ENCODE measurements at regions not wholly inside any gene's neighbourhood (a gene's known extent, or its start where the extent isn't known, plus 50 kb on each side); places are given as distances from the start of the nearest gene placed in this dataset.

DNA sequence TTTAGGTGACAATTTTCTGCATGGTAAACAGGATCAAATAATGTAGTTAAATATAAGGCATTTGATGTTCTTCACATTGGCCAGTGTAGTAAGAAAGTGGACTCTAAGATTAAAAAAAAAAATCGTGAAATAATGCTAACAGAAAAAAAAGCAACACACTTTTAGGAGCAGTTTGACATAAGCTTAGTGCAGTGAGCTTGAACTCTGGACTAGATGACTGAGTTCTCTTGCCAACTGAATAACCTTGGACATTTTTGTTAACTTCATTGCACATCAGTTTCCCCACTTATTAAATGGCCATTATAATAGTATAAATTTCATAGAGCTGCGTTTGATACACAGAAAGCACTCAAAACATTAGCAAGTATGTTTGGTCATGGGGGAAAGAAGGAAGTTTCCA lies 649.3 kb upstream of the ADGRL4 start:
- H3K9ac ChIP-seq (ENCODE audit: low read length), result no peak overlapping the region
- H4K20me1 ChIP-seq (ENCODE audit: insufficient read depth, low read depth, low read length), result no peaks in the 10 kb centered on the region
- H3K27ac ChIP-seq (ENCODE audit: low read length), result no peak overlapping the region
- H3K4me1 ChIP-seq (ENCODE audit: low read length), result no peaks in the 10 kb centered on the region
- H3K9me3 ChIP-seq (ENCODE audit: low read length), result peaks cover 22% of the 10 kb centered on the region
- no peak overlapping the region for H2AFZ ChIP-seq (ENCODE audit: low read length)
- H3K4me3 ChIP-seq (ENCODE audit: low read length), result no peak overlapping the region
- no peak for DNase-seq
- no peaks in the 10 kb centered on the region for H3K79me2 ChIP-seq (ENCODE audit: low read length)
- no peaks in the 10 kb centered on the region for H3K9me2 ChIP-seq (replicated peaks; ENCODE audit: insufficient read depth, low read length)
- H3K4me2 ChIP-seq (ENCODE audit: low read depth, low read length, poor library complexity, severe bottlenecking), result no peak overlapping the region
- no peaks in the 10 kb centered on the region for H3K27me3 ChIP-seq (ENCODE audit: low read length)
- no peaks in the 10 kb centered on the region for H3K36me3 ChIP-seq (ENCODE audit: insufficient read depth, low read length)

- Histone ChIP-seq H3K9me3 (ENCODE audit: low read length) (peaks cover 14% of the 10 kb centered on the region), H3K36me3 (ENCODE audit: insufficient read depth, low read length) (no peaks in the 10 kb centered on the region), H3K4me1 (ENCODE audit: low read length) (no peaks in the 10 kb centered on the region), H3K9me2 (replicated peaks; ENCODE audit: insufficient read depth, low read length) (no peaks in the 10 kb centered on the region), H3K4me3 (ENCODE audit: low read length) (no peak overlapping the region), H3K4me2 (ENCODE audit: low read depth, low read length, poor library complexity, severe bottlenecking) (no peak overlapping the region), H4K20me1 (ENCODE audit: insufficient read depth, low read depth, low read length) (no peaks in the 10 kb centered on the region), H3K27me3 (ENCODE audit: low read length) (no peaks in the 10 kb centered on the region), H3K27ac (ENCODE audit: low read length) (no peak overlapping the region), H2AFZ (ENCODE audit: low read length) (no peak overlapping the region), H3K79me2 (ENCODE audit: low read length) (no peaks in the 10 kb centered on the region), H3K9ac (ENCODE audit: low read length) (no peak overlapping the region)
- DNase-seq, result no peak
These were observed 645.9 kb upstream of the ADGRL4 start for GRCh38 chr1:79652426-79652825.

DNA sequence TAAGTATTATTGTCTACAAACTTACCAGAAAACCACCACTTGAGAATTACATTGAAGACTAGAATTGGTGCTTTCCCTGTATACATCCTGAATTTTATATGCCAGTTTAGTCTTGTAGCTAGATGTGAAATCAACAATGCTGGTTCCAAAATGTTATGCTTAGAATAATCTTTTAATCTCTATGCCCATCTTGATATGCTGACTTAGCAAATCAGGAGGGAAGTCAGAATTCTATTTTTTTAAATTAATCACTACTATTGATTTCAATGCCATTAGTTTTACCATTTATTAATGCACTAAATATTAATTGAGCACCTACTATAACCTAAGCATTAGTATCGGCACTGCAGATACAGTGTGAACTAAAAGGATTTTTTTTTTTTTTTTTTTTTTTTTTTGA lies 641.6 kb upstream of the ADGRL4 start:
- H3K79me2 ChIP-seq (ENCODE audit: low read length), result no peaks in the 10 kb centered on the region
- no peak overlapping the region for H3K4me2 ChIP-seq (ENCODE audit: low read depth, low read length, poor library complexity, severe bottlenecking)
- peaks cover 8% of the 10 kb centered on the region for H3K9me3 ChIP-seq (ENCODE audit: low read length)
- H3K36me3 ChIP-seq (ENCODE audit: insufficient read depth, low read length), result no peaks in the 10 kb centered on the region
- DNase-seq, result no peak
- H3K27me3 ChIP-seq (ENCODE audit: low read length), result no peaks in the 10 kb centered on the region
- no peaks in the 10 kb centered on the region for H3K9me2 ChIP-seq (replicated peaks; ENCODE audit: insufficient read depth, low read length)
- no peaks in the 10 kb centered on the region for H3K4me1 ChIP-seq (ENCODE audit: low read length)
- no peaks in the 10 kb centered on the region for H4K20me1 ChIP-seq (ENCODE audit: insufficient read depth, low read depth, low read length)
- no peak overlapping the region for H3K9ac ChIP-seq (ENCODE audit: low read length)
- H3K27ac ChIP-seq (ENCODE audit: low read length), result no peak overlapping the region
- H3K4me3 ChIP-seq (ENCODE audit: low read length), result no peak overlapping the region
- H2AFZ ChIP-seq (ENCODE audit: low read length), result no peak overlapping the region

GRCh38 chr1:79646880-79647279 lies 640.4 kb upstream of the ADGRL4 start:
- no peak overlapping the region for H3K4me2 ChIP-seq (ENCODE audit: low read depth, low read length, poor library complexity, severe bottlenecking)
- no peak overlapping the region for H2AFZ ChIP-seq (ENCODE audit: low read length)
- no peaks in the 10 kb centered on the region for H4K20me1 ChIP-seq (ENCODE audit: insufficient read depth, low read depth, low read length)
- H3K27me3 ChIP-seq (ENCODE audit: low read length), result no peaks in the 10 kb centered on the region
- H3K79me2 ChIP-seq (ENCODE audit: low read length), result no peaks in the 10 kb centered on the region
- no peak overlapping the region for H3K9ac ChIP-seq (ENCODE audit: low read length)
- H3K4me1 ChIP-seq (ENCODE audit: low read length), result no peaks in the 10 kb centered on the region
- H3K27ac ChIP-seq (ENCODE audit: low read length), result no peak overlapping the region
- H3K9me3 ChIP-seq (ENCODE audit: low read length), result peaks cover 8% of the 10 kb centered on the region
- H3K4me3 ChIP-seq (ENCODE audit: low read length), result no peak overlapping the region
- no peaks in the 10 kb centered on the region for H3K36me3 ChIP-seq (ENCODE audit: insufficient read depth, low read length)
- no peaks in the 10 kb centered on the region for H3K9me2 ChIP-seq (replicated peaks; ENCODE audit: insufficient read depth, low read length)
- no peak for DNase-seq

- Histone ChIP-seq H3K9me3 (ENCODE audit: low read length) (peaks cover 18% of the 10 kb centered on the region), H3K79me2 (ENCODE audit: low read length) (no peaks in the 10 kb centered on the region), H4K20me1 (ENCODE audit: insufficient read depth, low read depth, low read length) (no peaks in the 10 kb centered on the region), H3K9ac (ENCODE audit: low read length) (no peak overlapping the region), H2AFZ (ENCODE audit: low read length) (no peak overlapping the region), H3K27ac (ENCODE audit: low read length) (no peak overlapping the region), H3K27me3 (ENCODE audit: low read length) (no peaks in the 10 kb centered on the region), H3K4me2 (ENCODE audit: low read depth, low read length, poor library complexity, severe bottlenecking) (no peak overlapping the region), H3K9me2 (replicated peaks; ENCODE audit: insufficient read depth, low read length) (no peaks in the 10 kb centered on the region), H3K36me3 (ENCODE audit: insufficient read depth, low read length) (no peaks in the 10 kb centered on the region), H3K4me3 (ENCODE audit: low read length) (no peak overlapping the region), H3K4me1 (ENCODE audit: low read length) (no peaks in the 10 kb centered on the region)
- no peak for DNase-seq
These were observed 631.9 kb upstream of the ADGRL4 start for GRCh38 chr1:79638382-79638781.

DNA sequence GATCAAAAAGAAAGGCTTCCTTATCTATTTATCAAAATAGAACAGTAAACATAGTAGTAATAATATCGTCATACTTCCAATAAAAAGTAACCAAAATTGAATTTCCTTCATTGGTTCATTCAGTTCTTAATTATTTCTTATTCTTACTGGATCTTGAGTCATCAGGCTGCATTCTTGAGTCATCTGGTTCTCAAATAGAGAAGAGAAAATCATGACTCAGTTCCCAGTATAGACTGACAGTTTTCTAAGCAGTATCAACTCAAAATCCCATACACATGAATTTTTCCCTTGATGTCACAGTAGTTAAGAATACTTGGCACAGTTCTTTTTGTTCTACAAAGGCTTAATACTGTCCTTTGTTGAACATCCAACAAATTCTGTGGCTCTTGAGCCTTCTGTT lies 626.9 kb upstream of the ADGRL4 start:
- DNase-seq, result no peak
- no peaks in the 10 kb centered on the region for H4K20me1 ChIP-seq (ENCODE audit: insufficient read depth, low read depth, low read length)

DNA sequence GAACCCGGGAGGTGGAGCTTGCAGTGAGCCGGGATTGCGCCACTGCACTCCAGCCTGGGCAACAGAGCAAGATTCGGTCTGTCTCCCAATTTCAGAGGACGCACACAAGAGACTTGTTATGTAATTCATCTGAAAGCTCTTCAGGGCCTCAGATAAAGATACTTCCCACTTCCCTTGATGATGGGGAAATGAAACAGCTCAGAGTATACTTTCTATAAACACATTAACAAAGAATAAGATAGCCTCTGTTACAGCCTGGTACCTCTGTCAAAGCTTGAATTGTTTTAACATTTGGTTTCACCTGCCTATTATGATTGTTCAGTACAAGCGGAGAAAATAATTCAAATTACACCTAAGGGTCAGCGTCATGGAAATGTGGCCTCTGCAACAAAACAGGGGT lies 622.9 kb upstream of the ADGRL4 start:
- Histone ChIP-seq H3K4me2 (ENCODE audit: low read depth, low read length, poor library complexity, severe bottlenecking) (no peak overlapping the region), H3K36me3 (ENCODE audit: insufficient read depth, low read length) (no peaks in the 10 kb centered on the region), H3K27ac (ENCODE audit: low read length) (no peak overlapping the region), H3K9me3 (ENCODE audit: low read length) (peaks cover 36% of the 10 kb centered on the region), H3K79me2 (ENCODE audit: low read length) (no peaks in the 10 kb centered on the region), H3K4me3 (ENCODE audit: low read length) (no peak overlapping the region), H3K9me2 (replicated peaks; ENCODE audit: insufficient read depth, low read length) (no peaks in the 10 kb centered on the region), H3K27me3 (ENCODE audit: low read length) (no peaks in the 10 kb centered on the region), H3K4me1 (ENCODE audit: low read length) (no peaks in the 10 kb centered on the region), H4K20me1 (ENCODE audit: insufficient read depth, low read depth, low read length) (no peaks in the 10 kb centered on the region), H3K9ac (ENCODE audit: low read length) (no peak overlapping the region), H2AFZ (ENCODE audit: low read length) (no peak overlapping the region)
- no peak for DNase-seq

More for the DNA sequence above, 626.9 kb upstream of the ADGRL4 start:
- H3K27me3 ChIP-seq (ENCODE audit: low read length), result no peaks in the 10 kb centered on the region
- no peak overlapping the region for H3K4me2 ChIP-seq (ENCODE audit: low read depth, low read length, poor library complexity, severe bottlenecking)
- H2AFZ ChIP-seq (ENCODE audit: low read length), result no peak overlapping the region
- no peaks in the 10 kb centered on the region for H3K9me2 ChIP-seq (replicated peaks; ENCODE audit: insufficient read depth, low read length)
- no peak overlapping the region for H3K27ac ChIP-seq (ENCODE audit: low read length)
- H3K9ac ChIP-seq (ENCODE audit: low read length), result no peak overlapping the region
- no peaks in the 10 kb centered on the region for H3K4me1 ChIP-seq (ENCODE audit: low read length)
- no peaks in the 10 kb centered on the region for H3K79me2 ChIP-seq (ENCODE audit: low read length)
- H3K36me3 ChIP-seq (ENCODE audit: insufficient read depth, low read length), result no peaks in the 10 kb centered on the region
- peaks cover 32% of the 10 kb centered on the region for H3K9me3 ChIP-seq (ENCODE audit: low read length)
- no peak overlapping the region for H3K4me3 ChIP-seq (ENCODE audit: low read length)

- peaks cover 24% of the 10 kb centered on the region for H3K9me3 ChIP-seq (ENCODE audit: low read length)
- no peaks in the 10 kb centered on the region for H3K9me2 ChIP-seq (replicated peaks; ENCODE audit: insufficient read depth, low read length)
- H3K27ac ChIP-seq (ENCODE audit: low read length), result no peak overlapping the region
- no peaks in the 10 kb centered on the region for H3K4me1 ChIP-seq (ENCODE audit: low read length)
- H4K20me1 ChIP-seq (ENCODE audit: insufficient read depth, low read depth, low read length), result no peaks in the 10 kb centered on the region
- H3K27me3 ChIP-seq (ENCODE audit: low read length), result no peaks in the 10 kb centered on the region
- no peak overlapping the region for H3K9ac ChIP-seq (ENCODE audit: low read length)
- H3K36me3 ChIP-seq (ENCODE audit: insufficient read depth, low read length), result no peaks in the 10 kb centered on the region
- no peak overlapping the region for H3K4me3 ChIP-seq (ENCODE audit: low read length)
- H2AFZ ChIP-seq (ENCODE audit: low read length), result no peak overlapping the region
- DNase-seq, result no peak
- H3K79me2 ChIP-seq (ENCODE audit: low read length), result no peaks in the 10 kb centered on the region
- no peak overlapping the region for H3K4me2 ChIP-seq (ENCODE audit: low read depth, low read length, poor library complexity, severe bottlenecking)
These were observed 611.2 kb upstream of the ADGRL4 start for GRCh38 chr1:79617777-79618176.

GRCh38 chr1:79614762-79615161 lies 608.2 kb upstream of the ADGRL4 start:
- Histone ChIP-seq H3K27ac (ENCODE audit: low read length) (no peak overlapping the region), H3K4me3 (ENCODE audit: low read length) (no peak overlapping the region), H3K9me3 (ENCODE audit: low read length) (peaks cover 23% of the 10 kb centered on the region), H3K4me1 (ENCODE audit: low read length) (no peaks in the 10 kb centered on the region), H3K79me2 (ENCODE audit: low read length) (no peaks in the 10 kb centered on the region), H4K20me1 (ENCODE audit: insufficient read depth, low read depth, low read length) (no peaks in the 10 kb centered on the region), H3K9ac (ENCODE audit: low read length) (no peak overlapping the region), H3K36me3 (ENCODE audit: insufficient read depth, low read length) (no peaks in the 10 kb centered on the region), H3K9me2 (replicated peaks; ENCODE audit: insufficient read depth, low read length) (no peaks in the 10 kb centered on the region), H3K27me3 (ENCODE audit: low read length) (no peaks in the 10 kb centered on the region), H3K4me2 (ENCODE audit: low read depth, low read length, poor library complexity, severe bottlenecking) (no peak overlapping the region), H2AFZ (ENCODE audit: low read length) (no peak overlapping the region)
- DNase-seq, result no peak
